Chondrocyte (in vitro differentiated cells): ENCODE measurements at regions not wholly inside any gene's neighbourhood (a gene's known extent, or its start where the extent isn't known, plus 50 kb on each side); places are given as distances from the start of the nearest gene placed in this dataset.

Experiments used
- DNase-seq: peaks from one replicate; pipeline ENCODE4 v3.0.0; 2021; ENCODE audit warnings: mixed read lengths, low spot score
- H3K27ac Mint-ChIP-seq: one replicate; pipeline ENCODE4 v1.8.0; 2021; ENCODE audit warnings: mild to moderate bottlenecking, moderate library complexity, mixed read lengths; ENCODE audit not compliant: unreplicated experiment
- H3K27me3 Mint-ChIP-seq: 2 replicates; pipeline ENCODE4 v1.8.0; 2021; ENCODE audit warnings: low read depth, mixed read lengths
- H3K36me3 Mint-ChIP-seq: 2 replicates; pipeline ENCODE4 v1.8.0; 2021; ENCODE audit warnings: low read depth, mixed read lengths
- H3K4me1 Mint-ChIP-seq: 2 replicates; pipeline ENCODE4 v1.8.0; 2021; ENCODE audit warnings: low read depth, mild to moderate bottlenecking, mixed read lengths
- H3K4me3 Mint-ChIP-seq: one replicate; pipeline ENCODE4 v1.8.0; 2021; ENCODE audit warnings: mild to moderate bottlenecking, moderate library complexity, mixed read lengths; ENCODE audit not compliant: unreplicated experiment
- H3K9me3 Mint-ChIP-seq: 2 replicates; pipeline ENCODE4 v1.8.0; 2021; ENCODE audit warnings: low read depth, mixed read lengths
- CTCF ChIP-seq: fragments of 200-600 bp; sonication (generic); IDR thresholded peaks from 2 replicates; pipeline ENCODE4 v1.5.0; 2021; ENCODE audit warnings: antibody characterized with exemption, mild to moderate bottlenecking, moderate library complexity

GRCh38 chr6:166073082-166073481, 94.6 kb downstream of the TBXT start:
- H3K27ac Mint-ChIP-seq, result no peak overlapping the region
- DNase-seq, result no peak
- peaks cover 5% of the 10 kb centered on the region for H3K27me3 Mint-ChIP-seq

DNA sequence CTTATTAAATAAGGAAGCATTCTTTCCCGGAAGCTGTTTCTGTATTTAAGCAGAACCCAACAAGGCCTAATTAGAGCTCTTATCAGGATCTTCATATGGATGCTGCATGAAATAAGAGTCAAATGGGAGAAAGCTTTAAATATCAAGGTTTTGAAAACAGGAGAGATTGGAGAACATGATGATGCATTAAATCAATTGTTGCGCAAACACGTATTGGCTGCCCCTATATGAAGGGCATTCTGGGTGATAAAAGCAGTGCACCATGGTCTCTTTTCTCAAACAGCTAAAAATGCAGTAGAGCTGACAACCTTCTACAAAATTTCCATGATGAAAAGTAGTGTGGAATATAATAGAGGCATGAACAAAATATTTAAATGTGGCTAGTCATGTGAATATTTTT, 98.9 kb downstream of the TBXT start:
- Mint-ChIP-seq H3K27ac (no peak overlapping the region), H3K4me3 (no peak overlapping the region), H3K36me3 (no peaks in the 10 kb centered on the region), H3K4me1 (no peaks in the 10 kb centered on the region), H3K9me3 (peaks cover 12% of the 10 kb centered on the region), H3K27me3 (peaks cover 5% of the 10 kb centered on the region)
- no peak for TF ChIP-seq CTCF
- no peak for DNase-seq

More at GRCh38 chr6:166073082-166073481, 94.6 kb downstream of the TBXT start:
- Mint-ChIP-seq H3K9me3 (peaks cover 9% of the 10 kb centered on the region), H3K4me1 (peaks cover 6% of the 10 kb centered on the region), H3K36me3 (no peaks in the 10 kb centered on the region), H3K4me3 (no peak overlapping the region)
- TF ChIP-seq CTCF, result no peak

DNA sequence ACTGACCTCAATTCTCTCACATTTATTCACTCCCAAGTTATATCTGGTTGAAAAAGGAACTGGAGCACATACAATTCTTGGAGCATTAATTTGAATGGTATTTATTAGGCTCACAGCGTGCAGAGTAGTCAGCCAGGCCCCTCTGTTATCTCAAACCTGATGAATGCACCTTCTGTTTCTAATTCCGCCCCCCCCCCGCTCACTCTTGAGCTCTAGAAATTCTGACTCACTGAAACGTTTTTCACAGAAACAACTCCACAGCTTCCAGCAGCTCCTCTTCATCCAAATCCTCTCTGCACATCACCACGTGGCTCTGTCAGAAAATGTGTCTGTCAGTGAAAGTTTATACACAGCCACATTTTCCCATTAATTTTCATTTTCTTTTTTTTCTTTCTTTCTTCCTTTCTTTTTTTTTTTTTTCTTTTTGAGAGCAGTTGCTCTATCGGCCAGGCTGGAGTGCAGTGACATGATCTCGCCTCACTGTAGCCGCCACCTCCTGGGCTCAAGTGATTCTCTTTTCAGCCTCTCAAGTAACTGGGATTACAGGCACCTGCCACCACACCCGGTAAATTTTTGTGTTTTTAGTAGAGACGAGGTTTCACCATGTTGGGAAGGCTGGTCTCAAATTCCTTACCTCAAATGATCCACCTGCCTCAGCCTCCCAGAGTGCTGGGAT, 109.4 kb downstream of the TBXT start:
- DNase-seq, result no peak
- H3K27me3 Mint-ChIP-seq, result peaks cover 6% of the 10 kb centered on the region
- peak overlapping the region; percentile 35 for H3K4me3 Mint-ChIP-seq
- H3K9me3 Mint-ChIP-seq, result peaks cover 24% of the 10 kb centered on the region
- no peak overlapping the region for H3K27ac Mint-ChIP-seq
- TF ChIP-seq CTCF, result no peak
- H3K36me3 Mint-ChIP-seq, result peaks cover 8% of the 10 kb centered on the region
- H3K4me1 Mint-ChIP-seq, result peaks cover 15% of the 10 kb centered on the region

GRCh38 chr6:166057431-166057830, 110.2 kb downstream of the TBXT start:
- DNase-seq, result no peak
- no peak for TF ChIP-seq CTCF

GRCh38 chr6:166056637-166057036, 111.0 kb downstream of the TBXT start:
- no peak for DNase-seq
- peaks cover 6% of the 10 kb centered on the region for H3K27me3 Mint-ChIP-seq
- peaks cover 15% of the 10 kb centered on the region for H3K4me1 Mint-ChIP-seq
- no peak for TF ChIP-seq CTCF
- H3K36me3 Mint-ChIP-seq, result peaks cover 10% of the 10 kb centered on the region
- peaks cover 37% of the 10 kb centered on the region for H3K9me3 Mint-ChIP-seq
- no peak overlapping the region for H3K27ac Mint-ChIP-seq
- H3K4me3 Mint-ChIP-seq, result no peak overlapping the region

More at GRCh38 chr6:166057431-166057830, 110.2 kb downstream of the TBXT start:
- Mint-ChIP-seq H3K4me3 (no peak overlapping the region), H3K9me3 (peaks cover 29% of the 10 kb centered on the region), H3K27me3 (peaks cover 6% of the 10 kb centered on the region), H3K27ac (no peak overlapping the region), H3K4me1 (peaks cover 15% of the 10 kb centered on the region), H3K36me3 (peaks cover 10% of the 10 kb centered on the region)
